NCI-H748 (cell line): ENCODE measurements at regions not wholly inside any gene's neighbourhood (a gene's known extent, or its start where the extent isn't known, plus 50 kb on each side); places are given as distances from the start of the nearest gene placed in this dataset.

ENCODE experiments used
- DNase-seq: peaks from one replicate; lab custom pipeline; 2025; ENCODE audit not compliant: unreplicated experiment; lab: John Stamatoyannopoulos, UW

GRCh38 chr15:29919380-29919881 lies 97.2 kb upstream of the TJP1 start:
- DNase-seq: no peak

GRCh38 chr15:29917600-29918597 lies 95.6 kb upstream of the TJP1 start:
- no peak for DNase-seq

- DNase-seq: no peak
Measured at GRCh38 chr15:29914511-29914926, 92.3 kb upstream of the TJP1 start.

- DNase-seq: no peak
Measured at GRCh38 chr15:29913528-29914135, 91.4 kb upstream of the TJP1 start.

- no peak for DNase-seq
Measured at GRCh38 chr15:29911705-29912104, 89.4 kb upstream of the TJP1 start.

- no peak for DNase-seq
Measured at GRCh38 chr15:29910068-29910467, 87.8 kb upstream of the TJP1 start.

- DNase-seq: no peak
Measured at GRCh38 chr15:29904757-29905417, 82.6 kb upstream of the TJP1 start.

GRCh38 chr15:29903785-29904464 lies 81.7 kb upstream of the TJP1 start:
- DNase-seq: no peak

- no peak for DNase-seq
Measured at GRCh38 chr15:29903028-29903427, 80.8 kb upstream of the TJP1 start.

- DNase-seq: no peak
Measured at GRCh38 chr15:29900237-29901189, 78.2 kb upstream of the TJP1 start.

- no peak for DNase-seq
Measured at GRCh38 chr15:29896062-29896461, 73.8 kb upstream of the TJP1 start.

- DNase-seq: no peak
Measured at GRCh38 chr15:29891096-29891457, 68.8 kb upstream of the TJP1 start.

GRCh38 chr15:29890336-29891095 lies 68.2 kb upstream of the TJP1 start:
- DNase-seq: no peak

- DNase-seq: no peak
Measured at GRCh38 chr15:29889542-29890329, 67.5 kb upstream of the TJP1 start.

- DNase-seq: no peak
Measured at GRCh38 chr15:29888646-29889045, 66.4 kb upstream of the TJP1 start.

GRCh38 chr15:29887721-29888120 lies 65.5 kb upstream of the TJP1 start:
- DNase-seq: no peak

- no peak for DNase-seq
Measured at GRCh38 chr15:29885183-29885582, 62.9 kb upstream of the TJP1 start.

- DNase-seq: no peak
Measured at GRCh38 chr15:29883126-29883525, 60.9 kb upstream of the TJP1 start.
